Parathyroid adenoma (tissue), 2 donors: ENCODE measurements at regions not wholly inside any gene's neighbourhood (a gene's known extent, or its start where the extent isn't known, plus 50 kb on each side); places are given as distances from the start of the nearest gene placed in this dataset.

Experiments used
- H2AFZ ChIP-seq: fragments of 300-600 bp; sonication (generic); one replicate; pipeline ENCODE4 v1.7.0; 2017; ENCODE audit warnings: antibody characterized with exemption, mild to moderate bottlenecking
- H3K27ac ChIP-seq: fragments of 300-600 bp; sonication (generic); one replicate; pipeline ENCODE4 v1.7.0; 2017
- H3K27me3 ChIP-seq: fragments of 300-600 bp; sonication (generic); one replicate; pipeline ENCODE4 v1.7.0; 2017; ENCODE audit warnings: low read length; ENCODE audit not compliant: control insufficient read depth, insufficient read depth
- H3K36me3 ChIP-seq: fragments of 300-600 bp; sonication (generic); one replicate; pipeline ENCODE4 v1.7.0; 2017; ENCODE audit warnings: low read length; ENCODE audit not compliant: control insufficient read depth, insufficient read depth
- H3K4me1 ChIP-seq: fragments of 300-600 bp; sonication (generic); one replicate; pipeline ENCODE4 v1.7.0; 2017; ENCODE audit warnings: control low read depth
- H3K4me2 ChIP-seq: fragments of 300-600 bp; sonication (generic); one replicate; pipeline ENCODE4 v1.7.0; 2017; ENCODE audit warnings: low read length
- H3K4me3 ChIP-seq: fragments of 300-600 bp; sonication (generic); one replicate; pipeline ENCODE4 v1.7.0; 2017; ENCODE audit warnings: low read depth, low read length
- H3K79me2 ChIP-seq: fragments of 300-600 bp; sonication (generic); one replicate; pipeline ENCODE4 v1.7.0; 2017; ENCODE audit warnings: control low read depth
- H3K9ac ChIP-seq: fragments of 300-600 bp; sonication (generic); one replicate; pipeline ENCODE4 v1.7.0; 2017; ENCODE audit warnings: mild to moderate bottlenecking
- H3K9me3 ChIP-seq: fragments of 300-600 bp; sonication (generic); one replicate; pipeline ENCODE4 v1.7.0; 2017; ENCODE audit warnings: low read length; ENCODE audit not compliant: control insufficient read depth
- CTCF ChIP-seq: fragments of 300-600 bp; sonication (generic); IDR thresholded peaks from one replicate; pipeline ENCODE4 v1.7.0; 2017; ENCODE audit warnings: antibody characterized with exemption, mild to moderate bottlenecking
- donor health status: primary hyperparathyroidism.

GRCh38 chr6:110552901-110553641 lies 76.7 kb upstream of the SLC22A16 start:
- Histone ChIP-seq H3K9me3 (no peaks in the 10 kb centered on the region), H3K4me1 (no peaks in the 10 kb centered on the region), H3K9ac (no peak overlapping the region), H2AFZ (no peak overlapping the region), H3K4me3 (no peak overlapping the region), H3K27me3 (no peaks in the 10 kb centered on the region), H3K36me3 (no peaks in the 10 kb centered on the region), H3K27ac (no peak overlapping the region), H3K4me2 (no peak overlapping the region), H3K79me2 (no peaks in the 10 kb centered on the region)
- no peak for TF ChIP-seq CTCF

GRCh38 chr6:110552076-110552475 lies 75.7 kb upstream of the SLC22A16 start:
- TF ChIP-seq CTCF, result no peak
- no peak overlapping the region for H3K4me2 ChIP-seq
- H3K79me2 ChIP-seq, result no peaks in the 10 kb centered on the region
- H3K4me3 ChIP-seq, result no peak overlapping the region
- no peak overlapping the region for H3K9ac ChIP-seq
- H3K4me1 ChIP-seq, result no peaks in the 10 kb centered on the region
- H3K36me3 ChIP-seq, result no peaks in the 10 kb centered on the region
- H2AFZ ChIP-seq, result no peak overlapping the region
- H3K27me3 ChIP-seq, result no peaks in the 10 kb centered on the region
- no peak overlapping the region for H3K27ac ChIP-seq
- no peaks in the 10 kb centered on the region for H3K9me3 ChIP-seq

GRCh38 chr6:110551088-110551487 lies 74.7 kb upstream of the SLC22A16 start:
- H3K9ac ChIP-seq, result no peak overlapping the region
- no peak overlapping the region for H2AFZ ChIP-seq
- no peaks in the 10 kb centered on the region for H3K4me1 ChIP-seq
- H3K9me3 ChIP-seq, result no peaks in the 10 kb centered on the region
- H3K4me2 ChIP-seq, result no peak overlapping the region
- H3K27me3 ChIP-seq, result no peaks in the 10 kb centered on the region
- no peak overlapping the region for H3K4me3 ChIP-seq
- H3K79me2 ChIP-seq, result no peaks in the 10 kb centered on the region
- no peak overlapping the region for H3K27ac ChIP-seq
- TF ChIP-seq CTCF, result no peak
- H3K36me3 ChIP-seq, result no peaks in the 10 kb centered on the region

GRCh38 chr6:110550353-110550752 lies 73.9 kb upstream of the SLC22A16 start:
- H3K36me3 ChIP-seq, result no peaks in the 10 kb centered on the region
- H3K79me2 ChIP-seq, result no peaks in the 10 kb centered on the region
- H3K4me2 ChIP-seq, result no peak overlapping the region
- H3K4me1 ChIP-seq, result no peaks in the 10 kb centered on the region
- no peak overlapping the region for H2AFZ ChIP-seq
- H3K9me3 ChIP-seq, result no peaks in the 10 kb centered on the region
- no peak overlapping the region for H3K9ac ChIP-seq
- TF ChIP-seq CTCF, result no peak
- H3K27ac ChIP-seq, result no peak overlapping the region
- no peaks in the 10 kb centered on the region for H3K27me3 ChIP-seq
- no peak overlapping the region for H3K4me3 ChIP-seq

- Histone ChIP-seq H3K36me3 (no peaks in the 10 kb centered on the region), H3K4me1 (no peaks in the 10 kb centered on the region)
- no peak for TF ChIP-seq CTCF
Measured at GRCh38 chr6:110549277-110549676, 72.9 kb upstream of the SLC22A16 start.

More at GRCh38 chr6:110549277-110549676, 72.9 kb upstream of the SLC22A16 start:
- Histone ChIP-seq H3K27me3 (peaks cover 1% of the 10 kb centered on the region), H3K9ac (no peak overlapping the region), H3K9me3 (no peaks in the 10 kb centered on the region), H3K4me2 (no peak overlapping the region), H2AFZ (no peak overlapping the region), H3K27ac (no peak overlapping the region), H3K4me3 (no peak overlapping the region), H3K79me2 (no peaks in the 10 kb centered on the region)
